ENCODE measurements at regions not wholly inside any gene's neighbourhood (a gene's known extent, or its start where the extent isn't known, plus 50 kb on each side); places are given as distances from the start of the nearest gene placed in this dataset.

DNA sequence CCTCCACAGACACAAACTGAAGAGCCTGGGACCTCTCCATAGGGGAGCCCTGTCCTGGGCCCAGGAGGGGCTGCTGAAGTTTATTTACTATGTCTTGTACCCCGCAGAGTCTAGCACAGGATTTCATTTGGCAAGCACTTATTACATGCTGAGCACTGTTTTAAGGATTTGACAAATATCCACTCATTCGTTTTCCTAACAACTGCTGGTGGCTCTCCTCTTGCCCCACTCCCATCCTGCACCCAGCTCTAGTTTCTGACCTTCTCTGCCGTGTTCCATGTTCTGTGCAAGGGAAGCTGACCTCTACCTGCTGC, 127.0 kb upstream of the MAFB start:
- H3K36me3 ChIP-seq (ENCODE audit: control insufficient read depth in 1 of 2, insufficient read depth in 2 of 2, low read length in 2 of 2) = no peaks in the 10 kb centered on the region
- no peaks in the 10 kb centered on the region for H3K79me2 ChIP-seq (ENCODE audit: insufficient read depth, low read length)
- RAD21 ChIA-PET (ENCODE audit: low non-redundant PET in 1 of 2, low total read pairs in 2 of 2, uncharacterized antibody in 2 of 2, unreplicated experiment in 2 of 2) = no interaction called here
- no peaks in the 10 kb centered on the region for H3K9me3 ChIP-seq (ENCODE audit: control insufficient read depth in 1 of 2, insufficient read depth in 1 of 2, low read depth in 1 of 2, low read length in 2 of 2)
- DNase-seq (ENCODE audit: low read depth, low spot score) (no peak), ATAC-seq (no peak)
- CTCF ChIA-PET = no interaction called here
- no peak overlapping the region for H3K27ac ChIP-seq (ENCODE audit: low read depth, low read length)
- H3K9ac ChIP-seq (ENCODE audit: low read length) = no peak overlapping the region
- no peaks in the 10 kb centered on the region for H4K20me1 ChIP-seq (ENCODE audit: insufficient read depth)
- POLR2A ChIA-PET = no interaction called here
- no peak overlapping the region for H3K4me3 ChIP-seq (replicated peaks in 1 of 2; ENCODE audit: low read depth in 1 of 2, low read length in 2 of 2)
- peaks cover 0 to 6% of the 10 kb centered on the region in 2 experiments; a peak in 1 of 4 replicates for H3K4me1 ChIP-seq (ENCODE audit: control insufficient read depth in 1 of 2, insufficient read depth in 2 of 2, low read length in 2 of 2)
- TF ChIP-seq POLR2A (IDR thresholded peaks at IDR 0.05; ENCODE audit: borderline replicate concordance, extremely low read depth, insufficient read depth, insufficient read length) (no peak), ELF1 (IDR thresholded peaks at IDR 0.05; ENCODE audit: borderline replicate concordance, low read depth) (no peak), EZH2 (IDR thresholded peaks at IDR 0.05) (no peak), CBX3 (IDR thresholded peaks at IDR 0.05; ENCODE audit: low read depth) (no peak)
- TF ChIP-seq, protein P1, sequence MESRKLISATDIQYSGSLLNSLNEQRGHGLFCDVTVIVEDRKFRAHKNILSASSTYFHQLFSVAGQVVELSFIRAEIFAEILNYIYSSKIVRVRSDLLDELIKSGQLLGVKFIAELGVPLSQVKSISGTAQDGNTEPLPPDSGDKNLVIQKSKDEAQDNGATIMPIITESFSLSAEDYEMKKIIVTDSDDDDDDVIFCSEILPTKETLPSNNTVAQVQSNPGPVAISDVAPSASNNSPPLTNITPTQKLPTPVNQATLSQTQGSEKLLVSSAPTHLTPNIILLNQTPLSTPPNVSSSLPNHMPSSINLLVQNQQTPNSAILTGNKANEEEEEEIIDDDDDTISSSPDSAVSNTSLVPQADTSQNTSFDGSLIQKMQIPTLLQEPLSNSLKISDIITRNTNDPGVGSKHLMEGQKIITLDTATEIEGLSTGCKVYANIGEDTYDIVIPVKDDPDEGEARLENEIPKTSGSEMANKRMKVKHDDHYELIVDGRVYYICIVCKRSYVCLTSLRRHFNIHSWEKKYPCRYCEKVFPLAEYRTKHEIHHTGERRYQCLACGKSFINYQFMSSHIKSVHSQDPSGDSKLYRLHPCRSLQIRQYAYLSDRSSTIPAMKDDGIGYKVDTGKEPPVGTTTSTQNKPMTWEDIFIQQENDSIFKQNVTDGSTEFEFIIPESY (IDR thresholded peaks at IDR 0.05; ENCODE audit: extremely low read depth, insufficient replicate concordance, low read length) = no peak
- intact Hi-C loops (cut with micrococcal nuclease) = no loop called here
- no peaks in the 10 kb centered on the region for H3K9me2 ChIP-seq (ENCODE audit: insufficient read depth)
- no peak overlapping the region for H2AFZ ChIP-seq (ENCODE audit: low read depth, low read length, poor library complexity, severe bottlenecking)
- BruUV-seq (replicated peaks) = no TSS peak
- H3K4me2 ChIP-seq (ENCODE audit: low read length) = no peak overlapping the region
- H3K27me3 ChIP-seq (ENCODE audit: insufficient read depth, low read length) = peaks cover 5% of the 10 kb centered on the region; the same call in 1 of the 2 replicates

DNA sequence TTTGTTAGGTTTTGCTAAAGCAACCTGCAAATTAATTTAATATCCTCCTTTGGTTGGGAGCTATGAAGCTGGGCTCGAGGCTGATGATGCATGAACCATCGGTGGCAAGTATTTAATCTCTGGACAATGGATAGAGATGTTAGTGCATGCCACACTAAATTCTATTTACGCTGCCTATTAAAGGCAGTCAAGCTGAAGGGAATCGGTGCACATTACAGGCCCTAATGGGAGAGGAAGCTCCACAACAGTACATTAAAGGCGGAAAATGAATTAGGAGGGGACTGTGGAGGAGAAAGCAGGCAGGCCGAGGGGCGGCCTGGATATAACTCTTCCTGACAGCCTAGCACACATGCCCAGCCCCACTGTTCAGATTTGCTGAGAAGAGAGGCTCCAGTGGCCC, 132.4 kb upstream of the MAFB start:
- CTCF ChIA-PET = no interaction called here
- no TSS peak for BruUV-seq (replicated peaks)
- H3K4me1 ChIP-seq (ENCODE audit: control insufficient read depth in 1 of 2, insufficient read depth in 2 of 2, low read length in 2 of 2) = no peaks in the 10 kb centered on the region
- no peak for TF ChIP-seq POLR2A (IDR thresholded peaks at IDR 0.05; ENCODE audit: borderline replicate concordance, extremely low read depth, insufficient read depth, insufficient read length)
- no peak for TF ChIP-seq RAD21 (IDR thresholded peaks at IDR 0.05; ENCODE audit: low read depth)
- TF ChIP-seq SP1 (IDR thresholded peaks at IDR 0.05; ENCODE audit: low read depth) = no peak
- TF ChIP-seq, protein P2, sequence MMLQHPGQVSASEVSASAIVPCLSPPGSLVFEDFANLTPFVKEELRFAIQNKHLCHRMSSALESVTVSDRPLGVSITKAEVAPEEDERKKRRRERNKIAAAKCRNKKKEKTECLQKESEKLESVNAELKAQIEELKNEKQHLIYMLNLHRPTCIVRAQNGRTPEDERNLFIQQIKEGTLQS (IDR thresholded peaks at IDR 0.05) = no peak
- TF ChIP-seq POLR2AphosphoS5 (IDR thresholded peaks at IDR 0.05; ENCODE audit: low read depth, low read length) = no peak
- TF ChIP-seq, protein P1 (IDR thresholded peaks at IDR 0.05; ENCODE audit: extremely low read depth, insufficient replicate concordance, low read length) = no peak
- TF ChIP-seq ELF1 (IDR thresholded peaks at IDR 0.05; ENCODE audit: borderline replicate concordance, low read depth) = no peak
- no peak for TF ChIP-seq EGR1 (IDR thresholded peaks at IDR 0.05; ENCODE audit: low read depth)
- TF ChIP-seq ZFX (IDR thresholded peaks at IDR 0.05) = no peak
- TF ChIP-seq, protein P3, sequence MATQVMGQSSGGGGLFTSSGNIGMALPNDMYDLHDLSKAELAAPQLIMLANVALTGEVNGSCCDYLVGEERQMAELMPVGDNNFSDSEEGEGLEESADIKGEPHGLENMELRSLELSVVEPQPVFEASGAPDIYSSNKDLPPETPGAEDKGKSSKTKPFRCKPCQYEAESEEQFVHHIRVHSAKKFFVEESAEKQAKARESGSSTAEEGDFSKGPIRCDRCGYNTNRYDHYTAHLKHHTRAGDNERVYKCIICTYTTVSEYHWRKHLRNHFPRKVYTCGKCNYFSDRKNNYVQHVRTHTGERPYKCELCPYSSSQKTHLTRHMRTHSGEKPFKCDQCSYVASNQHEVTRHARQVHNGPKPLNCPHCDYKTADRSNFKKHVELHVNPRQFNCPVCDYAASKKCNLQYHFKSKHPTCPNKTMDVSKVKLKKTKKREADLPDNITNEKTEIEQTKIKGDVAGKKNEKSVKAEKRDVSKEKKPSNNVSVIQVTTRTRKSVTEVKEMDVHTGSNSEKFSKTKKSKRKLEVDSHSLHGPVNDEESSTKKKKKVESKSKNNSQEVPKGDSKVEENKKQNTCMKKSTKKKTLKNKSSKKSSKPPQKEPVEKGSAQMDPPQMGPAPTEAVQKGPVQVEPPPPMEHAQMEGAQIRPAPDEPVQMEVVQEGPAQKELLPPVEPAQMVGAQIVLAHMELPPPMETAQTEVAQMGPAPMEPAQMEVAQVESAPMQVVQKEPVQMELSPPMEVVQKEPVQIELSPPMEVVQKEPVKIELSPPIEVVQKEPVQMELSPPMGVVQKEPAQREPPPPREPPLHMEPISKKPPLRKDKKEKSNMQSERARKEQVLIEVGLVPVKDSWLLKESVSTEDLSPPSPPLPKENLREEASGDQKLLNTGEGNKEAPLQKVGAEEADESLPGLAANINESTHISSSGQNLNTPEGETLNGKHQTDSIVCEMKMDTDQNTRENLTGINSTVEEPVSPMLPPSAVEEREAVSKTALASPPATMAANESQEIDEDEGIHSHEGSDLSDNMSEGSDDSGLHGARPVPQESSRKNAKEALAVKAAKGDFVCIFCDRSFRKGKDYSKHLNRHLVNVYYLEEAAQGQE (IDR thresholded peaks at IDR 0.05; ENCODE audit: low read depth) = no peak
- TF ChIP-seq EZH2phosphoT487 (IDR thresholded peaks at IDR 0.05; ENCODE audit: borderline replicate concordance) = no peak
- TF ChIP-seq CEBPB (IDR thresholded peaks at IDR 0.05; ENCODE audit: low read depth) = no peak

More for the DNA sequence above, 132.4 kb upstream of the MAFB start:
- ChIA-PET POLR2A (no interaction called here), RAD21 (ENCODE audit: low non-redundant PET in 1 of 2, low total read pairs in 2 of 2, uncharacterized antibody in 2 of 2, unreplicated experiment in 2 of 2) (no interaction called here)
- H3K9ac ChIP-seq (ENCODE audit: low read length) = no peak overlapping the region
- H3K4me3 ChIP-seq (replicated peaks in 1 of 2; ENCODE audit: low read depth in 1 of 2, low read length in 2 of 2) = no peak overlapping the region
- no peaks in the 10 kb centered on the region for H4K20me1 ChIP-seq (ENCODE audit: insufficient read depth)
- no peak for DNase-seq (ENCODE audit: low read depth, low spot score)
- H3K27me3 ChIP-seq (ENCODE audit: insufficient read depth, low read length) = peaks cover 5% of the 10 kb centered on the region; the same call in 1 of the 2 replicates
- intact Hi-C loops (cut with micrococcal nuclease) = no loop called here
- H3K36me3 ChIP-seq (ENCODE audit: control insufficient read depth in 1 of 2, insufficient read depth in 2 of 2, low read length in 2 of 2) = no peaks in the 10 kb centered on the region
- no peaks in the 10 kb centered on the region for H3K79me2 ChIP-seq (ENCODE audit: insufficient read depth, low read length)
- ATAC-seq = no peak
- no peak overlapping the region for H2AFZ ChIP-seq (ENCODE audit: low read depth, low read length, poor library complexity, severe bottlenecking)
- H3K9me2 ChIP-seq (ENCODE audit: insufficient read depth) = no peaks in the 10 kb centered on the region
- no peak overlapping the region for H3K27ac ChIP-seq (ENCODE audit: low read depth, low read length)
- H3K4me2 ChIP-seq (ENCODE audit: low read length) = no peak overlapping the region
- no peaks in the 10 kb centered on the region for H3K9me3 ChIP-seq (ENCODE audit: control insufficient read depth in 1 of 2, insufficient read depth in 1 of 2, low read depth in 1 of 2, low read length in 2 of 2)
